ENCODE measurements at regions not wholly inside any gene's neighbourhood (a gene's known extent, or its start where the extent isn't known, plus 50 kb on each side); places are given as distances from the start of the nearest gene placed in this dataset.

DNA sequence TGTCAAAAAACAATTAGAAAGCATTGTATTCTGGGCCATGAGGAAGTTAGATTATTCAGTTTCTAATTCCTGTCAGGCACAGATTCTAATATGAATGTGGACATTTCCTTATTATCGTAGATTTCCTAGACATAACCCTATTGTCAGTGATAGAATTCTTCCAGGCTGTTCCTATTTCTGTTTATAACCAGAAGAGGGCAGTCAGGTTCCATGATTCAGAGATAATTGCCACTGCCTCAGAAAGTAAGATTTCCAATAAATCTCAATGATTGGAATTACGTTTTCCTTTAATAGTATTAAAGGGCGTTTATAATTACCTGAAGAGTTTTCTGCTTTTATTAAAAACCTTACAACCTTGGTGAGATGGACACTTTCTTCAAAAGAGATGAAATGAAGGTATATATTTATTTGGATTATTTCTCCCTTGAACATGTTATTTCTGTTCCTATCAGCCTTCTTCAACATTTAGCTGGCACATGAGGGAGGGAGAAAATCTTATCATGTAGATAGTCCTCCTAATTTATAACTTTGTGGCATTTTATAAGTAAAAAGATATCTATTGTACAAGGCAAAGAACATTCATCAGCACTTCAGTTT lies 439.2 kb downstream of the MCTP2 start:
- no peak overlapping the region for H3K4me2 ChIP-seq (ENCODE audit: control insufficient read depth, extremely low read depth, insufficient read depth, low read depth, low read length)
- FAIRE-seq (no peak), DNase-seq (ENCODE audit: low read depth, low spot score) (no peak)
- no peaks in the 10 kb centered on the region for H3K9me3 ChIP-seq (ENCODE audit: control insufficient read depth, low read depth, low read length)
- H3K27me3 ChIP-seq (ENCODE audit: control insufficient read depth, extremely low read depth, insufficient read depth, low read length), result peaks cover 3% of the 10 kb centered on the region
- dilution Hi-C loops (cut with MboI; ENCODE audit: extremely low pct_ligation_motif_present, low sequenced_read_pairs), result no loop called here
- H3K4me1 ChIP-seq (ENCODE audit: control insufficient read depth, extremely low read depth, insufficient read depth, low read length), result peaks cover 17% of the 10 kb centered on the region
- no peaks in the 10 kb centered on the region for H4K20me1 ChIP-seq (ENCODE audit: control insufficient read depth, extremely low read depth, insufficient read depth, low read length)
- TF ChIP-seq EZH2 (IDR thresholded peaks at IDR 0.05; ENCODE audit: low read length), result no peak
- TF ChIP-seq CTCF (optimal IDR thresholded peaks at IDR 0.05 in 1 of 3, IDR thresholded peaks at IDR 0.05 in 1 of 3, conservative IDR thresholded peaks at IDR 0.05 in 1 of 3; ENCODE audit: extremely low read depth in 1 of 3, insufficient read depth in 2 of 3, low read length in 3 of 3), result peak in 2 of 3 experiments; percentile 40 to 56
- H3K4me3 ChIP-seq (ENCODE audit: control insufficient read depth in 2 of 3, extremely low read depth in 1 of 3, insufficient read depth in 2 of 3, low read depth in 1 of 3, low read length in 3 of 3), result no peak overlapping the region
- H3K36me3 ChIP-seq (ENCODE audit: control insufficient read depth in 2 of 2, extremely low read depth in 1 of 2, insufficient read depth in 2 of 2, low read length in 2 of 2), result no peaks in the 10 kb centered on the region
- no peak overlapping the region for H3K9ac ChIP-seq (ENCODE audit: control insufficient read depth, extremely low read depth, insufficient read depth, low read length)
- no peaks in the 10 kb centered on the region for H3K9me1 ChIP-seq (ENCODE audit: control insufficient read depth, extremely low read depth, insufficient read depth, low read length)
- no peak overlapping the region for H3K27ac ChIP-seq (ENCODE audit: control insufficient read depth, insufficient read depth, low read length)
- peak overlapping the region; percentile 26 for H2AFZ ChIP-seq (ENCODE audit: control insufficient read depth, low read length)
- H3K79me2 ChIP-seq (ENCODE audit: control insufficient read depth, insufficient read depth, low read length), result no peaks in the 10 kb centered on the region

DNA sequence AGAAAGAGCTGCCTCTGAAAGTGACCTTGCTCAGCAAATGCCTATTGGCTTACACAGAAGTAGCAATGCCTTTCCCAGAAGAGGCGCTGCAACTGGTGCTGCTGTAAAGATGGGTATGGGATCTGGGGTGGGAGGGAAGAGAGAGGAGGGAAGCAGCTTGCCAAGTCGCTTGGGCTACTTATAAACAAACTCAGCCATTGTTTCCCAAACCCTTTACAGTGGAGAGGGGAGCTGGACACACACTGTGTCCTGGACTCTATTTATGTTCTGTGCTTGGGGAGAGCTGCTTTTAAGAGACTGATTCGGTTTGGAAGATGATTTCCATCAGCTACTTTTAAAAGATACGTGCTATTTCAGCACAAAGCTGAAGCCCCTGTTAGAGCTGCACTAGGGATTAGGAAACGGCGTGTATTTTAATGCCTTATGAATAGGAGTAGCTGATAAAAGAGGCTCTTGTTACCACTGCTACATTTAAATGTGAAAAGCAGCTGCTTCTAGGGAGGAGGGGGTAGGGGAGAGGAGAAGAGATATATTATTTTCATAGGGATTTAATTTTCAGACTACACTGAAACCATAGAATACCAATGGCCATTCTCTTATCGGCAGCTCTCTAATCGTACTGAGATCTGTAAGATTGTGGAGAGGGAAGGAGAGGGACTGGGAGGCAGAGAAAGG lies 440.6 kb downstream of the MCTP2 start:
- Histone ChIP-seq H3K9me3 (ENCODE audit: control insufficient read depth, low read depth, low read length) (no peaks in the 10 kb centered on the region), H3K4me1 (ENCODE audit: control insufficient read depth, extremely low read depth, insufficient read depth, low read length) (peaks cover 28% of the 10 kb centered on the region), H3K9ac (ENCODE audit: control insufficient read depth, extremely low read depth, insufficient read depth, low read length) (no peak overlapping the region), H3K9me1 (ENCODE audit: control insufficient read depth, extremely low read depth, insufficient read depth, low read length) (no peaks in the 10 kb centered on the region), H2AFZ (ENCODE audit: control insufficient read depth, low read length) (no peak overlapping the region), H3K4me3 (ENCODE audit: control insufficient read depth in 2 of 3, extremely low read depth in 1 of 3, insufficient read depth in 2 of 3, low read depth in 1 of 3, low read length in 3 of 3) (no peak overlapping the region), H3K79me2 (ENCODE audit: control insufficient read depth, insufficient read depth, low read length) (no peaks in the 10 kb centered on the region), H3K27ac (ENCODE audit: control insufficient read depth, insufficient read depth, low read length) (no peak overlapping the region), H4K20me1 (ENCODE audit: control insufficient read depth, extremely low read depth, insufficient read depth, low read length) (no peaks in the 10 kb centered on the region), H3K4me2 (ENCODE audit: control insufficient read depth, extremely low read depth, insufficient read depth, low read depth, low read length) (no peak overlapping the region), H3K27me3 (ENCODE audit: control insufficient read depth, extremely low read depth, insufficient read depth, low read length) (peaks cover 1% of the 10 kb centered on the region), H3K36me3 (ENCODE audit: control insufficient read depth in 2 of 2, extremely low read depth in 1 of 2, insufficient read depth in 2 of 2, low read length in 2 of 2) (no peaks in the 10 kb centered on the region)
- TF ChIP-seq CTCF (optimal IDR thresholded peaks at IDR 0.05 in 1 of 3, IDR thresholded peaks at IDR 0.05 in 1 of 3, conservative IDR thresholded peaks at IDR 0.05 in 1 of 3; ENCODE audit: extremely low read depth in 1 of 3, insufficient read depth in 2 of 3, low read length in 3 of 3) (no peak), EZH2 (IDR thresholded peaks at IDR 0.05; ENCODE audit: low read length) (no peak)
- FAIRE-seq (no peak), DNase-seq (ENCODE audit: low read depth, low spot score) (no peak)
- dilution Hi-C loops (cut with MboI; ENCODE audit: extremely low pct_ligation_motif_present, low sequenced_read_pairs), result no loop called here

Data from keratinocyte (primary cell).